Spleen (tissue), 7 donors: ENCODE measurements at regions not wholly inside any gene's neighbourhood (a gene's known extent, or its start where the extent isn't known, plus 50 kb on each side); places are given as distances from the start of the nearest gene placed in this dataset.
"Not testable (repeated sequence)": the region's sequence is repeated elsewhere in the genome, so short reads cannot be mapped to it uniquely, and the experiment has no call there.

ENCODE experiments used
- POLR2AphosphoS5 ChIP-seq, 3 donors: sonication (generic); formaldehyde crosslinking; IDR thresholded peaks; one replicate each; pipeline ENCODE4 v1.5.1; 2017; ENCODE audit warnings: antibody characterized with exemption in 3 of 3
- TF ChIP-seq, protein P1 (sequence below), 11 experiments: fragments of 200-600 bp in 7 of 11; fragments of 450-650 bp in 4 of 11; sonication (generic) in 4 of 11; IDR thresholded peaks in 8 of 11; conservative IDR thresholded peaks in 3 of 11; 1 replicate in 7 of 11; 2 replicates in 4 of 11; pipeline versions ENCODE4 v1.4.0 to v1.8.0; 2016 to 2021; ENCODE audit warnings: antibody characterized with exemption in 11 of 11, inconsistent platforms in 4 of 11, mild to moderate bottlenecking in 1 of 11
- donor health status: DM: no; HTN: no; CAD: no; lungs with moderate emphysema.
- donor health status: DM: no; HTN: no; CAD: no.
- donor health status: DM: no; HTN: no; CAD: no.

DNA sequence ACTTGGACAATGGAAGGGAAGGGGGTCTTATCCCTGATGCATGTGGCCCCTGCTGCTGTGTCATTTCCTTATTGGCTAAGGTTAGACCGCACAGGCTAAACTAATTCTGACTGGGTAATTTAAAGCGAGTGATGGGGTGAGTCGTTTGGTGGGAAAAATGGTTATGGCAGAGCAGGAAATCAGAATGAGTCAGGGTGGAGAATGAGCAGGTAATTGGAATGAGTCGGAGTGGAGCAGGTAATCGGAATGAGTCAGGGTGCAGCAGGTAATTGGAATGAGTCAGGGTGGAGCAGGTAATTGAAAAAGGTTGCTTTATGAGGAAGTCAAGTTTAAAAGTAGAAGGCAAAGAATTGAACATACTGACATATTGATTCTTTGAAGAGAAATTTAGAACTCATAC, 901.0 kb downstream of the DSC3 start:
- not testable (repeated sequence) for TF ChIP-seq POLR2AphosphoS5 (IDR thresholded peaks at IDR 0.05)
- TF ChIP-seq, protein P1, sequence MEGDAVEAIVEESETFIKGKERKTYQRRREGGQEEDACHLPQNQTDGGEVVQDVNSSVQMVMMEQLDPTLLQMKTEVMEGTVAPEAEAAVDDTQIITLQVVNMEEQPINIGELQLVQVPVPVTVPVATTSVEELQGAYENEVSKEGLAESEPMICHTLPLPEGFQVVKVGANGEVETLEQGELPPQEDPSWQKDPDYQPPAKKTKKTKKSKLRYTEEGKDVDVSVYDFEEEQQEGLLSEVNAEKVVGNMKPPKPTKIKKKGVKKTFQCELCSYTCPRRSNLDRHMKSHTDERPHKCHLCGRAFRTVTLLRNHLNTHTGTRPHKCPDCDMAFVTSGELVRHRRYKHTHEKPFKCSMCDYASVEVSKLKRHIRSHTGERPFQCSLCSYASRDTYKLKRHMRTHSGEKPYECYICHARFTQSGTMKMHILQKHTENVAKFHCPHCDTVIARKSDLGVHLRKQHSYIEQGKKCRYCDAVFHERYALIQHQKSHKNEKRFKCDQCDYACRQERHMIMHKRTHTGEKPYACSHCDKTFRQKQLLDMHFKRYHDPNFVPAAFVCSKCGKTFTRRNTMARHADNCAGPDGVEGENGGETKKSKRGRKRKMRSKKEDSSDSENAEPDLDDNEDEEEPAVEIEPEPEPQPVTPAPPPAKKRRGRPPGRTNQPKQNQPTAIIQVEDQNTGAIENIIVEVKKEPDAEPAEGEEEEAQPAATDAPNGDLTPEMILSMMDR (IDR thresholded peaks at IDR 0.05 in 8 of 11, conservative IDR thresholded peaks at IDR 0.05 in 3 of 11), result not testable (repeated sequence)
